GM12892 (cell line): ENCODE measurements at regions not wholly inside any gene's neighbourhood (a gene's known extent, or its start where the extent isn't known, plus 50 kb on each side); places are given as distances from the start of the nearest gene placed in this dataset.

Experiments
- POLR2A ChIP-seq: IDR thresholded peaks from 2 replicates; pipeline ENCODE4 v1.6.1; 2011; ENCODE audit warnings: low read depth, low read length, control low read depth
- POLR2AphosphoS5 ChIP-seq: IDR thresholded peaks from 2 replicates; pipeline ENCODE4 v1.6.1; 2011; ENCODE audit warnings: low read depth, low read length, control low read depth
- TAF1 ChIP-seq: IDR thresholded peaks from 2 replicates; pipeline ENCODE4 v1.6.1; 2011; ENCODE audit warnings: low read depth, mild to moderate bottlenecking, control low read depth, low read length, borderline replicate concordance

GRCh38 chr14:71625175-71625574, 307.1 kb upstream of the RGS6 start:
- TF ChIP-seq POLR2AphosphoS5 (no peak), POLR2A (no peak), TAF1 (no peak)
